H1 (cell line): ENCODE measurements at regions not wholly inside any gene's neighbourhood (a gene's known extent, or its start where the extent isn't known, plus 50 kb on each side); places are given as distances from the start of the nearest gene placed in this dataset.

Experiments used
- CTCF ChIA-PET: fragments of 300-600 bp; sonication (Branson Sonifier 250); formaldehyde crosslinking; loops from one replicate; lab custom pipeline; 2021; ENCODE audit not compliant: partially characterized antibody; lab: Charles Lee
- POLR2A ChIA-PET: fragments of 300-600 bp; sonication (Branson Sonifier 250); formaldehyde crosslinking; loops from one replicate; lab custom pipeline; 2021; ENCODE audit warnings: inconsistent platforms; ENCODE audit not compliant: partially characterized antibody; lab: Charles Lee
- DNase-seq, 2 experiments: peaks; one replicate each; pipeline versions ENCODE4 v3.0.0 to v3.0.0-alpha.2; 2010 to 2022; ENCODE audit warnings: low spot score in 2 of 2, low read depth in 1 of 2, mixed read lengths in 1 of 2
- FAIRE-seq: peaks from 2 replicates; lab custom pipeline; 2011; peaks lifted over from hg19 to GRCh38; lab: Jason Lieb, UNC
- H2AFZ ChIP-seq: 2 replicates; pipeline ENCODE4 v1.8.1; 2012; ENCODE audit warnings: low read length, inconsistent platforms
- H2AK5ac ChIP-seq: 2 replicates; pipeline ENCODE4 v1.6.1; 2013; ENCODE audit warnings: low read depth, low read length
- H2BK120ac ChIP-seq: replicated peaks from 2 replicates; pipeline ENCODE3; 2013; ENCODE audit warnings: low read depth, low read length, inconsistent platforms
- H2BK12ac ChIP-seq: 2 replicates; pipeline ENCODE4 v1.6.1; 2013; ENCODE audit warnings: low read depth, low read length
- H2BK15ac ChIP-seq: 2 replicates; pipeline ENCODE4 v1.6.1; 2013; ENCODE audit warnings: low read length
- H2BK20ac ChIP-seq: 2 replicates; pipeline ENCODE4 v1.6.1; 2013; ENCODE audit warnings: low read length
- H2BK5ac ChIP-seq: 2 replicates; pipeline ENCODE4 v1.6.1; 2013; ENCODE audit warnings: low read depth, low read length
- H3K14ac ChIP-seq: 2 replicates; pipeline ENCODE4 v1.6.1; 2013; ENCODE audit warnings: inconsistent platforms; ENCODE audit not compliant: insufficient read length
- H3K18ac ChIP-seq: 2 replicates; pipeline ENCODE4 v1.6.1; 2013; ENCODE audit warnings: low read length; ENCODE audit errors: extremely low read depth
- H3K23ac ChIP-seq: 2 replicates; pipeline ENCODE4 v1.6.1; 2013; ENCODE audit warnings: inconsistent platforms; ENCODE audit not compliant: insufficient read length
- H3K23me2 ChIP-seq: 2 replicates; pipeline ENCODE4 v1.6.1; 2013; ENCODE audit warnings: low read depth, low read length
- H3K27ac ChIP-seq: 2 replicates; pipeline ENCODE4 v1.6.1; 2011; ENCODE audit warnings: low read depth, low read length, inconsistent platforms
- H3K27me3 ChIP-seq, 4 experiments: replicated peaks in 1 of 4; 1 replicate in 1 of 4; 2 replicates in 3 of 4; pipeline versions ENCODE4 v1.6.1 to v1.8.1; 2011 to 2013; ENCODE audit warnings: low read length in 3 of 4, mild to moderate bottlenecking in 3 of 4, inconsistent platforms in 2 of 4, mixed read lengths in 2 of 4, moderate library complexity in 1 of 4; ENCODE audit not compliant: control insufficient read depth in 3 of 4, insufficient read depth in 3 of 4; ENCODE audit errors: extremely low read depth in 1 of 4
- H3K36me3 ChIP-seq, 4 experiments: 2 replicates each; pipeline versions ENCODE4 v1.6.1 to v1.8.1; 2011 to 2013; ENCODE audit warnings: mild to moderate bottlenecking in 4 of 4, low read length in 3 of 4, moderate library complexity in 2 of 4, control low read depth in 1 of 4, inconsistent platforms in 1 of 4; ENCODE audit not compliant: insufficient read depth in 4 of 4, control insufficient read depth in 2 of 4
- H3K4ac ChIP-seq: replicated peaks from 2 replicates; pipeline ENCODE3; 2013; ENCODE audit warnings: low read length, low read depth, mixed read lengths, inconsistent platforms; ENCODE audit not compliant: insufficient read length
- H3K4me1 ChIP-seq, 4 experiments: replicated peaks in 1 of 4; 1 replicate in 1 of 4; 2 replicates in 3 of 4; pipeline versions ENCODE4 v1.6.1 to v1.8.1; 2011 to 2013; ENCODE audit warnings: low read length in 3 of 4, inconsistent platforms in 2 of 4, mixed read lengths in 1 of 4; ENCODE audit not compliant: insufficient read depth in 4 of 4, control insufficient read depth in 3 of 4
- H3K4me2 ChIP-seq, 2 experiments: 2 replicates each; pipeline versions ENCODE4 v1.6.1 to v1.8.1; 2011 to 2013; ENCODE audit warnings: low read depth in 2 of 2, low read length in 2 of 2, control low read depth in 1 of 2, inconsistent platforms in 1 of 2, mild to moderate bottlenecking in 1 of 2; ENCODE audit not compliant: insufficient read depth in 1 of 2
- H3K4me3 ChIP-seq, 4 experiments: fragments of 200-600, 300-600 bp in 1 of 4; sonication (generic), shearing (Covaris generic), sonication (Bioruptor Twin) in 1 of 4; 2 replicates each; pipeline versions ENCODE4 v1.5.1 to v1.8.1; 2011 to 2016; ENCODE audit warnings: low read length in 4 of 4, low read depth in 3 of 4, control low read depth in 2 of 4, inconsistent platforms in 2 of 4, mild to moderate bottlenecking in 2 of 4, mixed read lengths in 1 of 4, moderate library complexity in 1 of 4; ENCODE audit not compliant: insufficient read depth in 2 of 4; ENCODE audit errors: extremely low read depth in 1 of 4
- H3K56ac ChIP-seq: replicated peaks from 2 replicates; pipeline ENCODE3; 2013; ENCODE audit warnings: low read depth, mild to moderate bottlenecking, mixed read lengths, low read length, inconsistent platforms; ENCODE audit not compliant: insufficient read length
- H3K79me1 ChIP-seq: 2 replicates; pipeline ENCODE4 v1.6.1; 2013; ENCODE audit warnings: low read depth, low read length, control low read depth
- H3K79me2 ChIP-seq, 2 experiments: 2 replicates each; pipeline versions ENCODE4 v1.6.1 to v1.8.1; 2012 to 2013; ENCODE audit warnings: low read length in 2 of 2, mild to moderate bottlenecking in 2 of 2, inconsistent platforms in 1 of 2; ENCODE audit not compliant: insufficient read depth in 2 of 2, control insufficient read depth in 1 of 2
- H3K9ac ChIP-seq, 4 experiments: replicated peaks in 1 of 4; 1 replicate in 1 of 4; 2 replicates in 3 of 4; pipeline versions ENCODE4 v1.6.1 to v1.8.1; 2011 to 2013; ENCODE audit warnings: low read depth in 3 of 4, low read length in 3 of 4, control low read depth in 2 of 4, mild to moderate bottlenecking in 2 of 4, moderate library complexity in 2 of 4, inconsistent platforms in 1 of 4; ENCODE audit errors: extremely low read depth in 1 of 4
- H3K9me3 ChIP-seq, 2 experiments: 2 replicates each; pipeline versions ENCODE4 v1.6.1 to v1.8.1; 2012 to 2013; ENCODE audit warnings: mild to moderate bottlenecking in 2 of 2, moderate library complexity in 2 of 2, control low read depth in 1 of 2, inconsistent platforms in 1 of 2, low read depth in 1 of 2, low read length in 1 of 2, mixed read lengths in 1 of 2; ENCODE audit not compliant: insufficient read depth in 2 of 2
- H4K20me1 ChIP-seq, 2 experiments: replicated peaks in 1 of 2; 2 replicates each; pipeline versions ENCODE3 to v1.8.1; 2011 to 2013; ENCODE audit warnings: inconsistent platforms in 2 of 2, low read length in 2 of 2, mild to moderate bottlenecking in 1 of 2; ENCODE audit not compliant: insufficient read depth in 2 of 2, control insufficient read depth in 1 of 2
- H4K5ac ChIP-seq: 2 replicates; pipeline ENCODE4 v1.6.1; 2013; ENCODE audit warnings: low read length, low read depth, mixed read lengths, inconsistent platforms; ENCODE audit not compliant: insufficient read length
- H4K8ac ChIP-seq: 2 replicates; pipeline ENCODE4 v1.8.0; 2013; ENCODE audit warnings: mild to moderate bottlenecking, moderate library complexity, low read length, inconsistent platforms; ENCODE audit not compliant: insufficient read depth; ENCODE audit errors: extremely low read depth
- H4K91ac ChIP-seq: replicated peaks from 2 replicates; pipeline ENCODE3; 2013; ENCODE audit warnings: low read length, mixed read lengths, inconsistent platforms; ENCODE audit not compliant: insufficient read length
- ATF3 ChIP-seq: IDR thresholded peaks from 2 replicates; pipeline ENCODE4 v1.6.1; 2011; ENCODE audit warnings: low read depth, mild to moderate bottlenecking, low read length; ENCODE audit not compliant: insufficient read depth
- CBX8 ChIP-seq: fragments of 300-800, 300-1000 bp; sonication (generic); IDR thresholded peaks from 2 replicates; pipeline ENCODE4 v1.7.1; 2016; ENCODE audit warnings: low read depth, low read length, borderline replicate concordance
- CHD2 ChIP-seq: IDR thresholded peaks from 2 replicates; pipeline ENCODE4 v1.6.1; 2012; ENCODE audit warnings: low read length, improper control_type of control experiment
- FOSL1 ChIP-seq: IDR thresholded peaks from 2 replicates; pipeline ENCODE4 v1.6.1; 2011; ENCODE audit warnings: mild to moderate bottlenecking, low read depth, low read length, moderate library complexity; ENCODE audit not compliant: insufficient read depth
- HDAC6 ChIP-seq: IDR thresholded peaks from one replicate; pipeline ENCODE4 v1.7.1; 2012; ENCODE audit warnings: low read depth, mild to moderate bottlenecking, inconsistent platforms, low read length, moderate library complexity
- MAX ChIP-seq: IDR thresholded peaks from 2 replicates; pipeline ENCODE4 v1.6.1; 2012; ENCODE audit warnings: inconsistent platforms
- RAD21 ChIP-seq, 2 experiments: IDR thresholded peaks in 1 of 2; conservative IDR thresholded peaks in 1 of 2; 2 replicates each; pipeline ENCODE4 v1.6.1; 2011; ENCODE audit warnings: low read depth in 2 of 2, low read length in 2 of 2, improper control_type of control experiment in 1 of 2, inconsistent platforms in 1 of 2, mild to moderate bottlenecking in 1 of 2, moderate library complexity in 1 of 2
- RBBP5 ChIP-seq: IDR thresholded peaks from 2 replicates; pipeline ENCODE4 v1.7.1; 2012; ENCODE audit warnings: low read depth, mild to moderate bottlenecking, inconsistent platforms, low read length, moderate library complexity, borderline replicate concordance
- SIN3A ChIP-seq, 2 experiments: IDR thresholded peaks in 1 of 2; conservative IDR thresholded peaks in 1 of 2; 2 replicates each; pipeline ENCODE4 v1.6.1; 2011 to 2012; ENCODE audit warnings: low read length in 2 of 2, improper control_type of control experiment in 1 of 2, low read depth in 1 of 2, mild to moderate bottlenecking in 1 of 2
- SIRT6 ChIP-seq: IDR thresholded peaks from one replicate; pipeline ENCODE4 v1.7.1; 2012; ENCODE audit warnings: low read length, inconsistent platforms
- SIX5 ChIP-seq: IDR thresholded peaks from 2 replicates; pipeline ENCODE4 v1.6.1; 2011; ENCODE audit warnings: mild to moderate bottlenecking, low read depth, low read length
- SUZ12 ChIP-seq: fragments of 200-600 bp; sonication (generic); IDR thresholded peaks from 2 replicates; pipeline ENCODE4 v1.6.1; 2012; ENCODE audit warnings: mild to moderate bottlenecking, inconsistent platforms, low read length, moderate library complexity, mixed read lengths
- TBP ChIP-seq: IDR thresholded peaks from 2 replicates; pipeline ENCODE4 v1.6.1; 2011; ENCODE audit warnings: low read depth, low read length, improper control_type of control experiment
- USF2 ChIP-seq: IDR thresholded peaks from 2 replicates; pipeline ENCODE4 v1.6.1; 2011; ENCODE audit warnings: low read length, improper control_type of control experiment

- no peak overlapping the region for H3K18ac ChIP-seq
- FAIRE-seq = no peak
- ChIA-PET POLR2A (no interaction called here), CTCF (no interaction called here)
- H2BK20ac ChIP-seq = no peak overlapping the region
- H3K4me3 ChIP-seq = no peak overlapping the region
- DNase-seq = no peak
- H2AFZ ChIP-seq = no peak overlapping the region
- H3K4ac ChIP-seq = no peak overlapping the region
- H3K27ac ChIP-seq = no peak overlapping the region
- H3K23me2 ChIP-seq = no peaks in the 10 kb centered on the region
- H2BK5ac ChIP-seq = no peak overlapping the region
- H3K4me2 ChIP-seq = no peak overlapping the region
- no peak overlapping the region for H2BK12ac ChIP-seq
- no peak overlapping the region for H3K14ac ChIP-seq
- no peaks in the 10 kb centered on the region for H4K20me1 ChIP-seq
- H4K5ac ChIP-seq = no peak overlapping the region
- H3K56ac ChIP-seq = no peak overlapping the region
- H3K9me3 ChIP-seq = no peaks in the 10 kb centered on the region; a peak in 1 of 4 replicates
- H2BK120ac ChIP-seq = no peak overlapping the region
- no peaks in the 10 kb centered on the region for H3K79me1 ChIP-seq
- H3K79me2 ChIP-seq = no peaks in the 10 kb centered on the region
- H3K23ac ChIP-seq = no peak overlapping the region
- no peak overlapping the region for H2BK15ac ChIP-seq
- H3K9ac ChIP-seq = no peak overlapping the region
- H4K91ac ChIP-seq = no peak overlapping the region
- no peak overlapping the region for H4K8ac ChIP-seq
- H3K4me1 ChIP-seq = peaks cover 0 to 5% (median under 1%) of the 10 kb centered on the region in 4 experiments; a peak in 1 of 7 replicates
- H3K36me3 ChIP-seq = no peaks in the 10 kb centered on the region
- H3K27me3 ChIP-seq = no peaks in the 10 kb centered on the region
- no peak overlapping the region for H2AK5ac ChIP-seq
- TF ChIP-seq ATF3 (no peak), FOSL1 (no peak), SIN3A (conservative IDR thresholded peaks at IDR 0.05 in 1 of 2, IDR thresholded peaks at IDR 0.05 in 1 of 2; ENCODE audit: low read depth in 1 of 2, low read length in 2 of 2) (no peak), MAX (no peak), CBX8 (no peak), SUZ12 (no peak), SIX5 (no peak), RBBP5 (no peak), SIRT6 (no peak), HDAC6 (no peak), RAD21 (IDR thresholded peaks at IDR 0.05 in 1 of 2, conservative IDR thresholded peaks at IDR 0.05 in 1 of 2; ENCODE audit: low read depth in 2 of 2, low read length in 2 of 2) (no peak), TBP (no peak), CHD2 (no peak), USF2 (no peak)
These were observed 388.1 kb upstream of the PKDCC start for GRCh38 chr2:41659758-41660157.
